Pancreas (tissue), 10 donors: ENCODE measurements at regions not wholly inside any gene's neighbourhood (a gene's known extent, or its start where the extent isn't known, plus 50 kb on each side); places are given as distances from the start of the nearest gene placed in this dataset.

ENCODE experiments used
- ATAC-seq, 4 donors: fragments of 200-7000 bp; cut with Tn5 transposase; one replicate each; pipeline versions ENCODE4 v1.8.0 to v1.9.1; 2020; ENCODE audit warnings: mild to moderate bottlenecking in 4 of 4, moderate library complexity in 4 of 4
- DNase-seq, 6 donors: peaks; one replicate each; pipeline ENCODE4 v3.0.0-alpha.2; 2020
- FAIRE-seq: peaks from 2 replicates; lab custom pipeline; 2012; peaks lifted over from hg19 to GRCh38; lab: Jason Lieb, UNC
- H3K27ac ChIP-seq, 4 donors: fragments of 200-600 bp; sonication (generic); 1 replicate in 3 of 4; 2 replicates in 1 of 4; pipeline versions ENCODE4 v1.5.0 to v1.8.0; 2020
- H3K27me3 ChIP-seq, 4 donors: fragments of 200-600 bp; one replicate each; pipeline ENCODE4 v1.8.0; 2021
- H3K36me3 ChIP-seq, 3 donors: fragments of 200-600 bp; sonication (generic) in 1 of 3; one replicate each; pipeline versions ENCODE4 v1.5.0 to v1.8.0; 2020 to 2021
- H3K4me1 ChIP-seq, 3 donors: fragments of 200-600 bp; one replicate each; pipeline ENCODE4 v1.8.0; 2021
- H3K4me3 ChIP-seq, 4 donors: fragments of 200-600 bp; sonication (generic) in 2 of 4; one replicate each; pipeline versions ENCODE4 v1.5.0 to v1.8.0; 2020 to 2021
- H3K9me3 ChIP-seq, 4 donors: fragments of 200-600 bp; one replicate each; pipeline ENCODE4 v1.8.0; 2021
- CTCF ChIP-seq, 4 donors: fragments of 200-600 bp; sonication (generic) in 3 of 4; IDR thresholded peaks; one replicate each; pipeline versions ENCODE4 v1.5.0 to v1.8.0; 2021; ENCODE audit warnings: antibody characterized with exemption in 4 of 4
- WGBS, 2 donors: extraction: QIAGEN DNeasy Blood & Tissue Kit; methylation state at CpG; one replicate each; pipeline ENCODE4 v1.1.7; 2013; 5-methylcytosine and 5-hydroxymethylcytosine counted together
- intact Hi-C, 3 donors: fragments of 100-400 bp; cut with DNase I; formaldehyde crosslinking; loops; one replicate each; pipeline versions ENCODE4 v1.11.1 to v1.14.2; 2022
- donor health status: healthy with polysubstance abuse.
- donor health status: DM: no; HTN: no; CAD: no; lungs with moderate emphysema.
- donor health status: DM: no; HTN: no; CAD: no.
- donor health status: control.
- donor health status: control.
- donor health status: Bipolar disorder and iron deficiency.
- donor health status: DM: yes; HTN: yes; CAD: no.
- donor health status: DM: no; HTN: no; CAD: no.
- donor health status: DM: no; HTN: no; CAD: no.
- donor health status: DM: yes; HTN: yes; CAD: no.

- intact Hi-C loops, result no loop called here
- no peaks in the 10 kb centered on the region for H3K36me3 ChIP-seq
- no peak for TF ChIP-seq CTCF (IDR thresholded peaks at IDR 0.05)
- DNase-seq (no peak), FAIRE-seq (no peak), ATAC-seq (no peak)
- peaks cover 0 to 10% (median 6%) of the 10 kb centered on the region in 3 donors for H3K4me1 ChIP-seq
- H3K9me3 ChIP-seq, result no peaks in the 10 kb centered on the region
- WGBS, 2 donors, result 93 to 97% methylated on average over 10 to 11 of the region's 11 CpGs
- no peaks in the 10 kb centered on the region for H3K27me3 ChIP-seq
- H3K4me3 ChIP-seq, result no peak overlapping the region
- H3K27ac ChIP-seq, result no peak overlapping the region
Measured at GRCh38 chr10:118840776-118841468, 86.2 kb upstream of the CACUL1 start.

- no peak for TF ChIP-seq CTCF (IDR thresholded peaks at IDR 0.05)
- Histone ChIP-seq H3K9me3 (no peaks in the 10 kb centered on the region), H3K27ac (no peak overlapping the region), H3K36me3 (no peaks in the 10 kb centered on the region), H3K4me1 (peaks cover 0 to 10% (median 6%) of the 10 kb centered on the region in 3 donors), H3K27me3 (no peaks in the 10 kb centered on the region), H3K4me3 (no peak overlapping the region)
- DNase-seq (no peak), FAIRE-seq (no peak), ATAC-seq (no peak)
- WGBS, 2 donors, result 86 to 87% methylated on average over 14 to 17 of the region's 17 CpGs
- intact Hi-C loops, result no loop called here
Measured at GRCh38 chr10:118841881-118842605, 87.3 kb upstream of the CACUL1 start.

- intact Hi-C loops, result no loop called here
- H3K4me3 ChIP-seq, result no peak overlapping the region
- no peak for ATAC-seq
- no peak for DNase-seq
- H3K27me3 ChIP-seq, result no peaks in the 10 kb centered on the region
- no peak for TF ChIP-seq CTCF (IDR thresholded peaks at IDR 0.05)
- H3K36me3 ChIP-seq, result no peaks in the 10 kb centered on the region
- H3K4me1 ChIP-seq, result peaks cover 0 to 10% (median 6%) of the 10 kb centered on the region in 3 donors
- WGBS, 2 donors, result 39 to 87% methylated on average over 4 of the region's 4 CpGs
- H3K27ac ChIP-seq, result no peak overlapping the region
- no peak for FAIRE-seq
- H3K9me3 ChIP-seq, result no peaks in the 10 kb centered on the region
Measured at GRCh38 chr10:118842843-118843624, 88.3 kb upstream of the CACUL1 start.

GRCh38 chr10:118843647-118844265 lies 89.0 kb upstream of the CACUL1 start:
- no peak for TF ChIP-seq CTCF (IDR thresholded peaks at IDR 0.05)
- Histone ChIP-seq H3K4me1 (peaks cover 0 to 10% (median 6%) of the 10 kb centered on the region in 3 donors), H3K27me3 (no peaks in the 10 kb centered on the region), H3K9me3 (no peaks in the 10 kb centered on the region), H3K4me3 (no peak overlapping the region), H3K36me3 (no peaks in the 10 kb centered on the region), H3K27ac (no peak overlapping the region)
- peak in 1 of 6 donors; percentile 67 for DNase-seq
- no peak for ATAC-seq
- intact Hi-C loops, result no loop called here
- no peak for FAIRE-seq
- WGBS, 2 donors, result 90 to 92% methylated on average over 7 of the region's 7 CpGs
